Uterus (tissue), 3 donors: ENCODE measurements at regions not wholly inside any gene's neighbourhood (a gene's known extent, or its start where the extent isn't known, plus 50 kb on each side); places are given as distances from the start of the nearest gene placed in this dataset.
A peak's percentile ranks its signal among the peaks of the same experiment; 100 is the strongest.

Experiments used
- DNase-seq, 2 donors: peaks; one replicate each; pipeline ENCODE4 v3.0.0-alpha.2; 2019 to 2020
- H3K27ac ChIP-seq, 2 donors: fragments of 200-600 bp; sonication (generic); 1 replicate in 1 of 2; 2 replicates in 1 of 2; pipeline ENCODE4 v1.5.1; 2016 to 2018
- H3K27me3 ChIP-seq, 2 donors: fragments of 200-600 bp; sonication (generic); one replicate each; pipeline ENCODE4 v1.5.1; 2018 to 2019; ENCODE audit warnings: control low read depth in 1 of 2
- H3K36me3 ChIP-seq, 2 donors: fragments of 200-600 bp; sonication (generic); one replicate each; pipeline ENCODE4 v1.5.1; 2019; ENCODE audit warnings: control low read depth in 1 of 2
- H3K4me1 ChIP-seq, 2 donors: fragments of 200-600 bp; sonication (generic); one replicate each; pipeline ENCODE4 v1.5.1; 2018 to 2019; ENCODE audit warnings: control low read depth in 1 of 2
- H3K4me3 ChIP-seq, 2 donors: fragments of 200-600 bp; sonication (generic); 1 replicate in 1 of 2; 2 replicates in 1 of 2; pipeline ENCODE4 v1.5.1; 2018 to 2019; ENCODE audit warnings: mild to moderate bottlenecking in 1 of 2
- H3K9me3 ChIP-seq, 2 donors: fragments of 200-600 bp; sonication (generic); one replicate each; pipeline ENCODE4 v1.5.1; 2019; ENCODE audit warnings: control low read depth in 1 of 2
- CTCF ChIP-seq, 4 experiments: fragments of 200-600 bp in 2 of 4; fragments of 450-650 bp in 2 of 4; sonication (generic) in 2 of 4; IDR thresholded peaks; one replicate each; pipeline ENCODE4 v1.5.1; 2016 to 2019; ENCODE audit warnings: antibody characterized with exemption in 4 of 4, mild to moderate bottlenecking in 2 of 4, moderate library complexity in 1 of 4
- POLR2A ChIP-seq, 2 donors: fragments of 450-650 bp; IDR thresholded peaks; one replicate each; pipeline ENCODE4 v1.6.1; 2016; ENCODE audit warnings: antibody characterized with exemption in 2 of 2, mild to moderate bottlenecking in 1 of 2, moderate library complexity in 1 of 2
- intact Hi-C: fragments of 100-400 bp; cut with DNase I; formaldehyde crosslinking; loops from one replicate; pipeline ENCODE4 v1.15.1; 2023; ENCODE audit warnings: low total_unique reads
- donor health status: DM: yes; HTN: yes; CAD: no.

GRCh38 chr11:11082646-11083045 is 224.8 kb upstream of the ZBED5 start:
- no peak for DNase-seq
- Histone ChIP-seq H3K27ac (no peak overlapping the region), H3K4me3 (no peak overlapping the region), H3K36me3 (no peaks in the 10 kb centered on the region), H3K9me3 (no peaks in the 10 kb centered on the region), H3K27me3 (no peaks in the 10 kb centered on the region), H3K4me1 (no peaks in the 10 kb centered on the region)
- TF ChIP-seq CTCF (IDR thresholded peaks at IDR 0.05) (no peak), POLR2A (IDR thresholded peaks at IDR 0.05) (no peak)
- intact Hi-C loops, result no loop called here

- DNase-seq, result no peak
- Histone ChIP-seq H3K36me3 (no peaks in the 10 kb centered on the region), H3K27me3 (no peaks in the 10 kb centered on the region), H3K4me1 (no peaks in the 10 kb centered on the region), H3K27ac (peak overlapping the region in 1 of 2 donors; percentile 60), H3K4me3 (no peak overlapping the region), H3K9me3 (no peaks in the 10 kb centered on the region)
- intact Hi-C loops, result no loop called here
- TF ChIP-seq CTCF (IDR thresholded peaks at IDR 0.05), result no peak
- no peak for TF ChIP-seq POLR2A (IDR thresholded peaks at IDR 0.05)
Observed at GRCh38 chr11:11081776-11082175, 223.9 kb upstream of the ZBED5 start.

GRCh38 chr11:11081288-11081687 is 223.4 kb upstream of the ZBED5 start:
- Histone ChIP-seq H3K4me3 (no peak overlapping the region), H3K36me3 (no peaks in the 10 kb centered on the region), H3K27me3 (no peaks in the 10 kb centered on the region), H3K9me3 (no peaks in the 10 kb centered on the region), H3K27ac (peak overlapping the region in 1 of 2 donors; percentile 60), H3K4me1 (no peaks in the 10 kb centered on the region)
- intact Hi-C loops, result no loop called here
- DNase-seq, result no peak
- TF ChIP-seq CTCF (IDR thresholded peaks at IDR 0.05), result no peak
- TF ChIP-seq POLR2A (IDR thresholded peaks at IDR 0.05), result no peak

- Histone ChIP-seq H3K36me3 (no peaks in the 10 kb centered on the region), H3K9me3 (no peaks in the 10 kb centered on the region), H3K27me3 (no peaks in the 10 kb centered on the region), H3K27ac (no peak overlapping the region), H3K4me1 (no peaks in the 10 kb centered on the region), H3K4me3 (no peak overlapping the region)
- intact Hi-C loops, result no loop called here
- no peak for DNase-seq
- peak in 1 of 4 experiments; percentile 13 for TF ChIP-seq CTCF (IDR thresholded peaks at IDR 0.05)
- no peak for TF ChIP-seq POLR2A (IDR thresholded peaks at IDR 0.05)
Observed at GRCh38 chr11:11078344-11079086, 220.7 kb upstream of the ZBED5 start.

GRCh38 chr11:11077898-11078297 is 220.0 kb upstream of the ZBED5 start:
- H3K4me1 ChIP-seq, result no peaks in the 10 kb centered on the region
- TF ChIP-seq POLR2A (IDR thresholded peaks at IDR 0.05), result no peak
- TF ChIP-seq CTCF (IDR thresholded peaks at IDR 0.05), result no peak
- H3K9me3 ChIP-seq, result no peaks in the 10 kb centered on the region

More at GRCh38 chr11:11077898-11078297, 220.0 kb upstream of the ZBED5 start:
- H3K27me3 ChIP-seq, result no peaks in the 10 kb centered on the region
- no peaks in the 10 kb centered on the region for H3K36me3 ChIP-seq
- H3K4me3 ChIP-seq, result no peak overlapping the region
- intact Hi-C loops, result no loop called here
- no peak for DNase-seq
- H3K27ac ChIP-seq, result no peak overlapping the region
